Caco-2 (cell line): ENCODE measurements at regions not wholly inside any gene's neighbourhood (a gene's known extent, or its start where the extent isn't known, plus 50 kb on each side); places are given as distances from the start of the nearest gene placed in this dataset.

Experiments
- BruUV-seq: library from RNA; stranded (reverse); fragments of 400-500 nt; replicated peaks from 2 replicates; lab custom pipeline; 2021; lab: Mats Ljungman, UMichigan
- CTCF ChIA-PET: fragments of 300-600 bp; sonication (Branson Sonifier 250); formaldehyde crosslinking; loops from one replicate; lab custom pipeline; 2022; ENCODE audit warnings: antibody characterized with exemption; lab: Charles Lee
- POLR2A ChIA-PET: fragments of 300-600 bp; sonication (Branson Sonifier 250); formaldehyde crosslinking; loops from one replicate; lab custom pipeline; 2022; ENCODE audit warnings: antibody characterized with exemption; lab: Charles Lee
- DNase-seq, 2 experiments: peaks; one replicate each; pipeline versions ENCODE4 v3.0.0 to v3.0.0-alpha.2; 2020 to 2022
- H3K27me3 ChIP-seq: replicated peaks from 2 replicates; pipeline ENCODE4 v1.6.0; 2011; ENCODE audit warnings: low read length; ENCODE audit not compliant: control insufficient read depth, insufficient read depth
- H3K36me3 ChIP-seq: 2 replicates; pipeline ENCODE4 v1.5.1; 2011; ENCODE audit warnings: low read length; ENCODE audit not compliant: control insufficient read depth, insufficient read depth
- H3K4me1 ChIP-seq: fragments of 250-450 bp; sonication (Bioruptor Pico); 2 replicates; pipeline ENCODE4 v1.5.1; 2020; ENCODE audit warnings: mild to moderate bottlenecking
- H3K4me3 ChIP-seq: 2 replicates; pipeline ENCODE4 v1.5.1; 2011; ENCODE audit warnings: low read depth, mild to moderate bottlenecking, control low read depth, low read length
- H3K9me3 ChIP-seq: fragments of 250-450 bp; sonication (Bioruptor Pico); 2 replicates; pipeline ENCODE4 v1.5.1; 2020; ENCODE audit warnings: mild to moderate bottlenecking, moderate library complexity
- H3K27ac Mint-ChIP-seq: one replicate; pipeline ENCODE4 v1.8.0; 2022; ENCODE audit warnings: mixed read lengths; ENCODE audit not compliant: unreplicated experiment
- H3K27me3 Mint-ChIP-seq: one replicate; pipeline ENCODE4 v1.8.0; 2022; ENCODE audit warnings: mixed read lengths; ENCODE audit not compliant: insufficient read depth, unreplicated experiment
- H3K36me3 Mint-ChIP-seq: one replicate; pipeline ENCODE4 v1.8.0; 2022; ENCODE audit warnings: mild to moderate bottlenecking, mixed read lengths; ENCODE audit not compliant: insufficient read depth, unreplicated experiment
- H3K4me1 Mint-ChIP-seq: one replicate; pipeline ENCODE4 v1.8.0; 2022; ENCODE audit warnings: low read depth, mixed read lengths; ENCODE audit not compliant: unreplicated experiment
- H3K4me3 Mint-ChIP-seq: one replicate; pipeline ENCODE4 v1.8.0; 2022; ENCODE audit warnings: mild to moderate bottlenecking, moderate library complexity, mixed read lengths; ENCODE audit not compliant: unreplicated experiment
- H3K9me3 Mint-ChIP-seq: one replicate; pipeline ENCODE4 v1.8.0; 2022; ENCODE audit warnings: mixed read lengths; ENCODE audit not compliant: unreplicated experiment
- intact Hi-C: fragments of 100-400 bp; cut with micrococcal nuclease; formaldehyde crosslinking; loops from one replicate; pipeline ENCODE4 v1.10.0; 2022; ENCODE audit not compliant: unreplicated experiment
- TF ChIP-seq, protein P1 (sequence below), 2 experiments: fragments of 200-600 bp in 1 of 2; IDR thresholded peaks; 1 replicate in 1 of 2; 2 replicates in 1 of 2; pipeline versions ENCODE4 v1.5.1 to v1.8.0; 2011 to 2022; ENCODE audit warnings: antibody characterized with exemption in 1 of 2, control low read depth in 1 of 2, inconsistent platforms in 1 of 2, low read depth in 1 of 2, low read length in 1 of 2, mild to moderate bottlenecking in 1 of 2, moderate library complexity in 1 of 2; ENCODE audit not compliant: insufficient read depth in 1 of 2, severe bottlenecking in 1 of 2, unreplicated experiment in 1 of 2

- no peaks in the 10 kb centered on the region for H3K27me3 ChIP-seq
- TF ChIP-seq, protein P1, sequence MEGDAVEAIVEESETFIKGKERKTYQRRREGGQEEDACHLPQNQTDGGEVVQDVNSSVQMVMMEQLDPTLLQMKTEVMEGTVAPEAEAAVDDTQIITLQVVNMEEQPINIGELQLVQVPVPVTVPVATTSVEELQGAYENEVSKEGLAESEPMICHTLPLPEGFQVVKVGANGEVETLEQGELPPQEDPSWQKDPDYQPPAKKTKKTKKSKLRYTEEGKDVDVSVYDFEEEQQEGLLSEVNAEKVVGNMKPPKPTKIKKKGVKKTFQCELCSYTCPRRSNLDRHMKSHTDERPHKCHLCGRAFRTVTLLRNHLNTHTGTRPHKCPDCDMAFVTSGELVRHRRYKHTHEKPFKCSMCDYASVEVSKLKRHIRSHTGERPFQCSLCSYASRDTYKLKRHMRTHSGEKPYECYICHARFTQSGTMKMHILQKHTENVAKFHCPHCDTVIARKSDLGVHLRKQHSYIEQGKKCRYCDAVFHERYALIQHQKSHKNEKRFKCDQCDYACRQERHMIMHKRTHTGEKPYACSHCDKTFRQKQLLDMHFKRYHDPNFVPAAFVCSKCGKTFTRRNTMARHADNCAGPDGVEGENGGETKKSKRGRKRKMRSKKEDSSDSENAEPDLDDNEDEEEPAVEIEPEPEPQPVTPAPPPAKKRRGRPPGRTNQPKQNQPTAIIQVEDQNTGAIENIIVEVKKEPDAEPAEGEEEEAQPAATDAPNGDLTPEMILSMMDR (IDR thresholded peaks at IDR 0.05; ENCODE audit: insufficient read depth in 1 of 2, low read depth in 1 of 2, low read length in 1 of 2, severe bottlenecking in 1 of 2, unreplicated experiment in 1 of 2) = no peak
- CTCF ChIA-PET = no interaction called here
These were observed 81.7 kb upstream of the TLE3 start for GRCh38 chr15:70179309-70179892.

DNA sequence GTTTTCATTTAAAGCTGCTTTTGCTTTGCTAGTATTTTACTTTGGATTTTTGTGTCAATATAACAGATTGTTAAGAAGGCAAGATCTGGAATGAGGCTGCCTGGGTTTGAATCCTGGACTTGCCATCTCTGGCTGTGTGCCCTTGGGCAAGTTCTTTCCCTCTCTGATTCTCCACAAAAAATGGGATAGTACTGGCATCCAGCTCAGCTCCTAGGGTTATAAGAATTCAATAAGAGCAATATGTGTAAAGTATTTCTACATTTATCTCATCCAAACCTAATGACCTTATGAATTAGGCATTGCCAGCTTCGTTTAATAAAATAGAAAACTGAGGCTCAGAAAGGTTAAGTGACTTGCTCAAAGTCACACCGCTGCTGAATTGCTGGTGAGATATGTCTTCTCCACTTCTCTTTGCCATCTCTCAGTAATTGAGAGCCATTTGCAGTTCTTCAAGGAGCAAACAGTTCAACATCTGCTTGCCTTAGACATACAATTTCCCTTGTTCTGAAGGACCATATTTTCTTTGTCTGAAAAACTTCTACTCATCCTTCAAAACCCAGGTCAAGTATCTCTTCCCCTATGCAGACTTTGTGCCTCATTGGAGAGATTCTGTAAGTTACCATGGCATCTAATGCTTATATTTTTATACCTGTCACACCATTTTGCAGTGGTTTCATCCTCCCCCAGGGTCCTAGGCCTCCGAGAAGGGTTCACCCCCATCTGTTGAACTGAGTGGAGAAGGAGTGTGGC is 80.8 kb upstream of the TLE3 start:
- POLR2A ChIA-PET = no interaction called here
- peaks cover 2% of the 10 kb centered on the region for H3K27me3 Mint-ChIP-seq

More at GRCh38 chr15:70179309-70179892, 81.7 kb upstream of the TLE3 start:
- no peaks in the 10 kb centered on the region for H3K36me3 ChIP-seq
- H3K9me3 ChIP-seq = no peaks in the 10 kb centered on the region
- POLR2A ChIA-PET = no interaction called here
- BruUV-seq = no TSS peak
- DNase-seq = no peak
- no peak overlapping the region for H3K27ac Mint-ChIP-seq
- H3K36me3 Mint-ChIP-seq = no peaks in the 10 kb centered on the region
- H3K4me1 Mint-ChIP-seq = peaks cover 8% of the 10 kb centered on the region
- no peak overlapping the region for H3K4me3 Mint-ChIP-seq
- H3K27me3 Mint-ChIP-seq = no peaks in the 10 kb centered on the region
- H3K9me3 Mint-ChIP-seq = no peaks in the 10 kb centered on the region
- peaks cover 6% of the 10 kb centered on the region for H3K4me1 ChIP-seq
- intact Hi-C loops = no loop called here
- H3K4me3 ChIP-seq = no peak overlapping the region

DNA sequence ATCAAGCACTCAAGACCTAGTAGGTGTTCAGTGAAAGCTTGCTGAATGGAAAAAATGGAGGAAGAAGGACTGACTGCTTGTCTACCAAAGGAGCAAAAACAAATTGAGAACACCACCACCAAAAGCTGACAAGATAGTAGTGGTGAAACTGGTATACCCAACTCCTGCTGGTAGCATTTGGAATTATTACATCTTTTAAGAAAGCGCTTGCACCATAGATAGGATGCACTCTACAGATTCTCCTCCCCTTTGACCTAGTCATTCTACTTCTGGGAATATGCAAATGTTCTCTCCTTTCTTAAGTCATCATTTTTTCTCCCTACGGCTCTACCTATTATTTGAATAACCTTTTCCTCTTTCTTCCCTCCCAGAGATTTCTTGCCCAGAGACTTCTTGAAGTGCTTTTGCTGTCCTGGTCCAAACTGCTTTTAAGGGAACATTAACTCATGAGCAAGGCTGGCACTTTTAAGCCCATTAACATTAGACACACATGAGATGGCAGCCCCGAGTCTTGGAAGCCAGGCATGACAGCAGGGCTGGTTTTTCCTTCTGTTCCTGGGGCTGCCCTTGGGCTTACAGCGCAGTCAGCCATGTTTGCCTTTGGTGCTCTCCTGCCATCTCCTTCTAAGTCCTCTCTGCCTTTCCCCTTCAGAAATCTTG is 75.0 kb upstream of the TLE3 start:
- TF ChIP-seq, protein P1 (IDR thresholded peaks at IDR 0.05; ENCODE audit: insufficient read depth in 1 of 2, low read depth in 1 of 2, low read length in 1 of 2, severe bottlenecking in 1 of 2, unreplicated experiment in 1 of 2) = no peak
- no peak for DNase-seq

More for the DNA sequence above, 80.8 kb upstream of the TLE3 start:
- TF ChIP-seq, protein P1 (IDR thresholded peaks at IDR 0.05; ENCODE audit: insufficient read depth in 1 of 2, low read depth in 1 of 2, low read length in 1 of 2, severe bottlenecking in 1 of 2, unreplicated experiment in 1 of 2) = no peak
- Mint-ChIP-seq H3K9me3 (no peaks in the 10 kb centered on the region), H3K27ac (no peak overlapping the region), H3K36me3 (no peaks in the 10 kb centered on the region), H3K4me1 (peaks cover 16% of the 10 kb centered on the region), H3K4me3 (no peak overlapping the region)
- Histone ChIP-seq H3K4me3 (no peak overlapping the region), H3K4me1 (peaks cover 6% of the 10 kb centered on the region), H3K9me3 (no peaks in the 10 kb centered on the region), H3K27me3 (no peaks in the 10 kb centered on the region), H3K36me3 (no peaks in the 10 kb centered on the region)
- no peak for DNase-seq
- intact Hi-C loops = no loop called here
- CTCF ChIA-PET = no interaction called here
- no TSS peak for BruUV-seq

More for the DNA sequence above, 75.0 kb upstream of the TLE3 start:
- Histone ChIP-seq H3K27me3 (no peaks in the 10 kb centered on the region), H3K9me3 (no peaks in the 10 kb centered on the region), H3K4me3 (no peak overlapping the region), H3K36me3 (no peaks in the 10 kb centered on the region), H3K4me1 (peaks cover 28% of the 10 kb centered on the region)
- no TSS peak for BruUV-seq
- ChIA-PET POLR2A (interaction anchor here (0.6 kb wide), 1 partner anchor 62 kb away, joined by 4 read pairs; no protein-coding TSS in a partner anchor), CTCF (interaction anchor here (0.7 to 1.4 kb wide), 3 partner anchors 13 to 73 kb away, joined by 3 to 4 read pairs (median 3); no protein-coding TSS in a partner anchor)
- H3K36me3 Mint-ChIP-seq = peaks cover 5% of the 10 kb centered on the region
- H3K27me3 Mint-ChIP-seq = peaks cover 3% of the 10 kb centered on the region
- H3K4me3 Mint-ChIP-seq = no peak overlapping the region
- H3K27ac Mint-ChIP-seq = no peak overlapping the region
- no peaks in the 10 kb centered on the region for H3K9me3 Mint-ChIP-seq
- H3K4me1 Mint-ChIP-seq = peaks cover 28% of the 10 kb centered on the region
- intact Hi-C loops = no loop called here
